ENCODE measurements at regions not wholly inside any gene's neighbourhood (a gene's known extent, or its start where the extent isn't known, plus 50 kb on each side); places are given as distances from the start of the nearest gene placed in this dataset.
A peak's percentile ranks its signal among the peaks of the same experiment; 100 is the strongest.

GRCh38 chr1:193408782-193409293 is 222.4 kb upstream of the B3GALT2 start:
- Mint-ChIP-seq H3K4me1 (ENCODE audit: insufficient read depth, unreplicated experiment) (peaks cover 10% of the 10 kb centered on the region), H3K27ac (ENCODE audit: low read depth, unreplicated experiment) (no peak overlapping the region), H3K36me3 (ENCODE audit: insufficient read depth, unreplicated experiment) (no peaks in the 10 kb centered on the region), H3K4me3 (ENCODE audit: unreplicated experiment) (no peak overlapping the region), H3K9me3 (ENCODE audit: unreplicated experiment) (no peaks in the 10 kb centered on the region), H3K27me3 (ENCODE audit: insufficient read depth, unreplicated experiment) (no peaks in the 10 kb centered on the region)
- no peak for TF ChIP-seq CTCF (IDR thresholded peaks at IDR 0.05; ENCODE audit: unreplicated experiment)
- no TSS peak for BruUV-seq (replicated peaks)
- intact Hi-C loops (cut with micrococcal nuclease) = loop anchor here (5.0 kb wide), 1 partner anchor 198 kb away; no protein-coding TSS in a partner anchor
- POLR2A ChIA-PET = no interaction called here
- DNase-seq (ENCODE audit: unreplicated experiment) = no peak
- CTCF ChIA-PET = interaction anchor here (0.6 to 1.0 kb wide), 2 partner anchors 12 to 231 kb away, joined by 3 read pairs; no protein-coding TSS in a partner anchor

- Mint-ChIP-seq H3K9me3 (ENCODE audit: unreplicated experiment) (no peaks in the 10 kb centered on the region), H3K27me3 (ENCODE audit: insufficient read depth, unreplicated experiment) (no peaks in the 10 kb centered on the region), H3K27ac (ENCODE audit: low read depth, unreplicated experiment) (peak overlapping the region; percentile 17), H3K4me3 (ENCODE audit: unreplicated experiment) (no peak overlapping the region), H3K36me3 (ENCODE audit: insufficient read depth, unreplicated experiment) (no peaks in the 10 kb centered on the region), H3K4me1 (ENCODE audit: insufficient read depth, unreplicated experiment) (peaks cover 10% of the 10 kb centered on the region)
- peak; percentile 75 for DNase-seq (ENCODE audit: unreplicated experiment)
- TF ChIP-seq CTCF (IDR thresholded peaks at IDR 0.05; ENCODE audit: unreplicated experiment) = peak; percentile 68
- ChIA-PET POLR2A (no interaction called here), CTCF (interaction anchor here (0.6 to 1.0 kb wide), 4 partner anchors 49 to 321 kb away, joined by 3 to 5 read pairs (median 3); no protein-coding TSS in a partner anchor)
- intact Hi-C loops (cut with micrococcal nuclease) = loop anchor here (1.0 to 5.0 kb wide), 4 partner anchors 200 to 888 kb away; no protein-coding TSS in a partner anchor
- no TSS peak for BruUV-seq (replicated peaks)
Measured at GRCh38 chr1:193406901-193407300, 220.5 kb upstream of the B3GALT2 start.

- Mint-ChIP-seq H3K36me3 (ENCODE audit: insufficient read depth, unreplicated experiment) (no peaks in the 10 kb centered on the region), H3K27me3 (ENCODE audit: insufficient read depth, unreplicated experiment) (no peaks in the 10 kb centered on the region), H3K27ac (ENCODE audit: low read depth, unreplicated experiment) (no peak overlapping the region), H3K4me1 (ENCODE audit: insufficient read depth, unreplicated experiment) (peaks cover 10% of the 10 kb centered on the region), H3K4me3 (ENCODE audit: unreplicated experiment) (no peak overlapping the region), H3K9me3 (ENCODE audit: unreplicated experiment) (no peaks in the 10 kb centered on the region)
- POLR2A ChIA-PET = interaction anchor here (1.4 kb wide), 1 partner anchor 14 kb away, joined by 3 read pairs; no protein-coding TSS in a partner anchor
- intact Hi-C loops (cut with micrococcal nuclease) = no loop called here
- BruUV-seq (replicated peaks) = no TSS peak
- CTCF ChIA-PET = interaction anchor here (0.7 kb wide), 1 partner anchor 40 kb away, joined by 3 read pairs; no protein-coding TSS in a partner anchor
- no peak for DNase-seq (ENCODE audit: unreplicated experiment)
- no peak for TF ChIP-seq CTCF (IDR thresholded peaks at IDR 0.05; ENCODE audit: unreplicated experiment)
Measured at GRCh38 chr1:193404236-193404635, 217.8 kb upstream of the B3GALT2 start.

GRCh38 chr1:193402977-193403376 is 216.6 kb upstream of the B3GALT2 start:
- ChIA-PET POLR2A (no interaction called here), CTCF (interaction anchor here (0.7 kb wide), 1 partner anchor 724 kb away, joined by 4 read pairs; no protein-coding TSS in a partner anchor)
- DNase-seq (ENCODE audit: unreplicated experiment) = no peak
- peaks cover 10% of the 10 kb centered on the region for H3K4me1 Mint-ChIP-seq (ENCODE audit: insufficient read depth, unreplicated experiment)
- TF ChIP-seq CTCF (IDR thresholded peaks at IDR 0.05; ENCODE audit: unreplicated experiment) = no peak
- H3K4me3 Mint-ChIP-seq (ENCODE audit: unreplicated experiment) = no peak overlapping the region
- no peaks in the 10 kb centered on the region for H3K27me3 Mint-ChIP-seq (ENCODE audit: insufficient read depth, unreplicated experiment)
- intact Hi-C loops (cut with micrococcal nuclease) = no loop called here
- no TSS peak for BruUV-seq (replicated peaks)
- H3K9me3 Mint-ChIP-seq (ENCODE audit: unreplicated experiment) = no peaks in the 10 kb centered on the region
- no peaks in the 10 kb centered on the region for H3K36me3 Mint-ChIP-seq (ENCODE audit: insufficient read depth, unreplicated experiment)
- H3K27ac Mint-ChIP-seq (ENCODE audit: low read depth, unreplicated experiment) = no peak overlapping the region
